IMR-90 (cell line): ENCODE measurements at regions not wholly inside any gene's neighbourhood (a gene's known extent, or its start where the extent isn't known, plus 50 kb on each side); places are given as distances from the start of the nearest gene placed in this dataset.

Experiments used
- ATAC-seq: fragments of 200-7000 bp; cut with Tn5 transposase; 2 replicates; pipeline ENCODE4 v1.9.1; 2020; ENCODE audit warnings: low read depth, mild to moderate bottlenecking, moderate library complexity
- BruUV-seq: library from RNA; stranded (reverse); fragments of 400-500 nt; replicated peaks from 2 replicates; lab custom pipeline; 2021; lab: Mats Ljungman, UMichigan
- CTCF ChIA-PET: fragments of 300-600 bp; formaldehyde crosslinking; extraction: SDS; loops from one replicate; lab custom pipeline; 2021; ENCODE audit warnings: antibody characterized with exemption; lab: Yijun Ruan, JAX
- POLR2A ChIA-PET: fragments of 300-600 bp; sonication (Branson Sonifier 250); formaldehyde crosslinking; loops from one replicate; lab custom pipeline; 2022; ENCODE audit warnings: antibody characterized with exemption; ENCODE audit not compliant: unreplicated experiment; lab: Charles Lee
- DNase-seq: peaks from one replicate; pipeline ENCODE4 v3.0.0; 2013
- H2AFZ ChIP-seq: replicated peaks from 2 replicates; pipeline ENCODE3; 2013; ENCODE audit warnings: low read length, mild to moderate bottlenecking; ENCODE audit not compliant: poor library complexity
- H2AK5ac ChIP-seq: 2 replicates; pipeline ENCODE4 v1.6.1; 2013; ENCODE audit warnings: low read depth, low read length, inconsistent platforms
- H2AK9ac ChIP-seq: replicated peaks from 2 replicates; pipeline ENCODE3; 2013; ENCODE audit warnings: mild to moderate bottlenecking, low read depth, low read length, moderate library complexity; ENCODE audit not compliant: poor library complexity
- H2BK120ac ChIP-seq: 2 replicates; pipeline ENCODE4 v1.6.1; 2013; ENCODE audit warnings: low read depth, low read length, inconsistent platforms
- H2BK15ac ChIP-seq: 3 replicates; pipeline ENCODE4 v1.6.1; 2013; ENCODE audit warnings: low read depth, low read length, inconsistent platforms
- H2BK20ac ChIP-seq: 2 replicates; pipeline ENCODE4 v1.6.1; 2013; ENCODE audit warnings: low read depth, mild to moderate bottlenecking, inconsistent platforms, low read length, moderate library complexity
- H2BK5ac ChIP-seq: 2 replicates; pipeline ENCODE4 v1.6.1; 2013; ENCODE audit warnings: mild to moderate bottlenecking, low read depth, low read length, inconsistent platforms; ENCODE audit not compliant: poor library complexity, severe bottlenecking
- H3K14ac ChIP-seq: replicated peaks from 2 replicates; pipeline ENCODE4 v1.6.1; 2013; ENCODE audit warnings: low read depth, low read length, inconsistent platforms
- H3K18ac ChIP-seq: 2 replicates; pipeline ENCODE4 v1.6.1; 2013; ENCODE audit warnings: low read depth, low read length, control low read depth
- H3K23ac ChIP-seq: 2 replicates; pipeline ENCODE4 v1.6.1; 2013; ENCODE audit warnings: low read depth, low read length, inconsistent platforms
- H3K27ac ChIP-seq: 2 replicates; pipeline ENCODE4 v1.5.1; 2013; ENCODE audit warnings: mild to moderate bottlenecking, control low read depth, low read length; ENCODE audit not compliant: insufficient read depth
- H3K27me3 ChIP-seq: 2 replicates; pipeline ENCODE4 v1.6.1; 2013; ENCODE audit warnings: low read length; ENCODE audit not compliant: control insufficient read depth, insufficient read depth
- H3K36me3 ChIP-seq: 2 replicates; pipeline ENCODE4 v1.6.1; 2013; ENCODE audit warnings: low read length, mixed read lengths; ENCODE audit not compliant: control insufficient read depth, insufficient read depth
- H3K4ac ChIP-seq: 2 replicates; pipeline ENCODE4 v1.6.1; 2013; ENCODE audit warnings: low read depth, low read length, inconsistent platforms
- H3K4me1 ChIP-seq: 2 replicates; pipeline ENCODE4 v1.6.1; 2013; ENCODE audit warnings: low read length, mixed read lengths; ENCODE audit not compliant: control insufficient read depth, insufficient read depth
- H3K4me2 ChIP-seq: 2 replicates; pipeline ENCODE4 v1.6.1; 2013; ENCODE audit warnings: low read depth, mild to moderate bottlenecking, control low read depth, low read length, moderate library complexity
- H3K4me3 ChIP-seq: 2 replicates; pipeline ENCODE4 v1.5.1; 2013; ENCODE audit warnings: low read depth, mild to moderate bottlenecking, control low read depth, low read length, moderate library complexity; ENCODE audit not compliant: insufficient read depth
- H3K56ac ChIP-seq: 2 replicates; pipeline ENCODE4 v1.6.1; 2013; ENCODE audit warnings: low read length, inconsistent platforms; ENCODE audit not compliant: insufficient read depth; ENCODE audit errors: extremely low read depth
- H3K79me1 ChIP-seq, 2 experiments: 2 replicates each; pipeline ENCODE4 v1.6.1; 2013; ENCODE audit warnings: low read length in 2 of 2, inconsistent platforms in 1 of 2, low read depth in 1 of 2
- H3K9ac ChIP-seq: 2 replicates; pipeline ENCODE4 v1.6.1; 2013; ENCODE audit warnings: low read depth, low read length, control low read depth
- H3K9me1 ChIP-seq: 2 replicates; pipeline ENCODE4 v1.6.1; 2013; ENCODE audit warnings: low read length, inconsistent platforms; ENCODE audit not compliant: insufficient read depth
- H3K9me3 ChIP-seq: 2 replicates; pipeline ENCODE4 v1.6.1; 2013; ENCODE audit warnings: low read length; ENCODE audit not compliant: control insufficient read depth, insufficient read depth
- H4K20me1 ChIP-seq: 2 replicates; pipeline ENCODE4 v1.6.1; 2013; ENCODE audit warnings: low read length, inconsistent platforms; ENCODE audit not compliant: insufficient read depth
- H4K5ac ChIP-seq: 2 replicates; pipeline ENCODE4 v1.6.1; 2013; ENCODE audit warnings: mild to moderate bottlenecking, low read depth, low read length, control low read depth
- H4K8ac ChIP-seq, 2 experiments: 2 replicates each; pipeline ENCODE4 v1.6.1; 2013; ENCODE audit warnings: low read depth in 2 of 2, low read length in 2 of 2, control low read depth in 1 of 2, inconsistent platforms in 1 of 2
- H4K91ac ChIP-seq: 2 replicates; pipeline ENCODE4 v1.6.1; 2013; ENCODE audit warnings: low read depth, low read length, inconsistent platforms; ENCODE audit not compliant: insufficient read depth
- CHD1 ChIP-seq: IDR thresholded peaks from 2 replicates; pipeline ENCODE4 v1.6.1; 2012; ENCODE audit warnings: low read depth, low read length, improper control_type of control experiment
- CTCF ChIP-seq: conservative IDR thresholded peaks from 2 replicates; pipeline ENCODE4 v1.5.1; 2012; ENCODE audit warnings: mild to moderate bottlenecking, low read depth, low read length, improper control_type of control experiment
- MAFK ChIP-seq: IDR thresholded peaks from 2 replicates; pipeline ENCODE4 v1.6.1; 2012; ENCODE audit warnings: low read depth, low read length, improper control_type of control experiment
- SMC3 ChIP-seq: fragments of 150-350 bp; IDR thresholded peaks from 2 replicates; pipeline ENCODE4 v1.6.1; 2016; ENCODE audit warnings: low read depth, mild to moderate bottlenecking, antibody characterized with exemption, low read length, moderate library complexity
- WGBS, 2 experiments: methylation state at CpG; one replicate each; pipeline versions ENCODE4 v1.1.5 to v1.1.7; 2013; ENCODE audit warnings: missing lambda C conversion rate in 2 of 2; ENCODE audit not compliant: insufficient read length in 1 of 2; ENCODE audit errors: extremely low coverage in 2 of 2; 5-methylcytosine and 5-hydroxymethylcytosine counted together
- dilution Hi-C: fragments of 300-500 bp; cut with HindIII; formaldehyde crosslinking; loops from one replicate; pipeline ENCODE4 v1.14.3; 2018; ENCODE audit warnings: low sequenced_read_pairs; ENCODE audit not compliant: unreplicated experiment
- in situ Hi-C: fragments of 300-500 bp; cut with MboI; formaldehyde crosslinking; loops from 3 replicates; pipeline ENCODE4 v1.14.3; 2019; ENCODE audit warnings: low sequenced_read_pairs, inconsistent platforms, mixed read lengths
- intact Hi-C: fragments of 100-400 bp; cut with micrococcal nuclease; formaldehyde crosslinking; loops from 2 replicates; pipeline ENCODE4 v1.10.0; 2022

GRCh38 chr1:220323717-220324116, 51.5 kb upstream of the RAB3GAP2 start:
- POLR2A ChIA-PET = no interaction called here

More at GRCh38 chr1:220323717-220324116, 51.5 kb upstream of the RAB3GAP2 start:
- Histone ChIP-seq H3K14ac (no peak overlapping the region), H3K9me3 (no peaks in the 10 kb centered on the region), H3K56ac (no peak overlapping the region), H3K4ac (no peak overlapping the region), H2AK9ac (no peak overlapping the region), H3K27ac (no peak overlapping the region), H3K4me3 (no peak overlapping the region), H2BK120ac (no peak overlapping the region), H3K23ac (no peak overlapping the region), H3K18ac (no peak overlapping the region), H2BK5ac (no peak overlapping the region), H3K4me2 (no peak overlapping the region), H3K36me3 (no peaks in the 10 kb centered on the region), H3K9me1 (no peaks in the 10 kb centered on the region), H3K79me1 (no peaks in the 10 kb centered on the region), H2BK20ac (no peak overlapping the region), H3K4me1 (no peaks in the 10 kb centered on the region), H4K91ac (no peak overlapping the region), H4K5ac (no peak overlapping the region), H3K27me3 (no peaks in the 10 kb centered on the region; the same call in 1 of the 2 replicates), H4K20me1 (no peaks in the 10 kb centered on the region), H2BK15ac (no peak overlapping the region), H2AK5ac (no peak overlapping the region), H4K8ac (no peak overlapping the region), H2AFZ (no peak overlapping the region), H3K9ac (no peak overlapping the region)
- dilution Hi-C loops = no loop called here
- no TSS peak for BruUV-seq
- in situ Hi-C loops = no loop called here
- no peak for TF ChIP-seq CTCF
- no peak for TF ChIP-seq CHD1
- TF ChIP-seq MAFK = no peak
- TF ChIP-seq SMC3 = no peak
- intact Hi-C loops = no loop called here
- WGBS, 2 experiments = 60% methylated on average over 1 of the region's 4 CpGs; no CpG with 5 or more reads in 1 of the 2 experiments
- ATAC-seq (no peak), DNase-seq (no peak)
- CTCF ChIA-PET = no interaction called here
